ENCODE measurements at regions not wholly inside any gene's neighbourhood (a gene's known extent, or its start where the extent isn't known, plus 50 kb on each side); places are given as distances from the start of the nearest gene placed in this dataset.

- TF ChIP-seq MYC (IDR thresholded peaks at IDR 0.05; ENCODE audit: low read depth, low read length) (no peak), MAX (IDR thresholded peaks at IDR 0.05; ENCODE audit: low read depth, low read length) (no peak), CTCF (IDR thresholded peaks at IDR 0.05; ENCODE audit: low read depth, low read length) (no peak), POLR2A (IDR thresholded peaks at IDR 0.05; ENCODE audit: extremely low read depth, insufficient read length) (no peak)
- no peak for DNase-seq (ENCODE audit: low read depth)
- no peak overlapping the region for H3K4me3 ChIP-seq (ENCODE audit: low read depth, low read length)
Measured at GRCh38 chr4:84441758-84442377, 57.2 kb downstream of the NKX6-1 start.

- DNase-seq (ENCODE audit: low read depth) = no peak
- no peak for TF ChIP-seq MYC (IDR thresholded peaks at IDR 0.05; ENCODE audit: low read depth, low read length)
- no peak for TF ChIP-seq POLR2A (IDR thresholded peaks at IDR 0.05; ENCODE audit: extremely low read depth, insufficient read length)
- no peak for TF ChIP-seq CTCF (IDR thresholded peaks at IDR 0.05; ENCODE audit: low read depth, low read length)
- no peak for TF ChIP-seq MAX (IDR thresholded peaks at IDR 0.05; ENCODE audit: low read depth, low read length)
- no peak overlapping the region for H3K4me3 ChIP-seq (ENCODE audit: low read depth, low read length)
Measured at GRCh38 chr4:84439996-84440395, 59.1 kb downstream of the NKX6-1 start.

- DNase-seq (ENCODE audit: low read depth) = no peak
- TF ChIP-seq MYC (IDR thresholded peaks at IDR 0.05; ENCODE audit: low read depth, low read length) = no peak
- no peak for TF ChIP-seq MAX (IDR thresholded peaks at IDR 0.05; ENCODE audit: low read depth, low read length)
- TF ChIP-seq POLR2A (IDR thresholded peaks at IDR 0.05; ENCODE audit: extremely low read depth, insufficient read length) = no peak
- no peak for TF ChIP-seq CTCF (IDR thresholded peaks at IDR 0.05; ENCODE audit: low read depth, low read length)
- no peak overlapping the region for H3K4me3 ChIP-seq (ENCODE audit: low read depth, low read length)
Measured at GRCh38 chr4:84436812-84437211, 62.3 kb downstream of the NKX6-1 start.

- no peak overlapping the region for H3K4me3 ChIP-seq (ENCODE audit: low read depth, low read length)
- no peak for TF ChIP-seq MAX (IDR thresholded peaks at IDR 0.05; ENCODE audit: low read depth, low read length)
- no peak for TF ChIP-seq CTCF (IDR thresholded peaks at IDR 0.05; ENCODE audit: low read depth, low read length)
- no peak for TF ChIP-seq MYC (IDR thresholded peaks at IDR 0.05; ENCODE audit: low read depth, low read length)
- TF ChIP-seq POLR2A (IDR thresholded peaks at IDR 0.05; ENCODE audit: extremely low read depth, insufficient read length) = no peak
- DNase-seq (ENCODE audit: low read depth) = no peak
Measured at GRCh38 chr4:84434344-84434743, 64.7 kb downstream of the NKX6-1 start.

GRCh38 chr4:84433633-84434222 is 65.4 kb downstream of the NKX6-1 start:
- TF ChIP-seq POLR2A (IDR thresholded peaks at IDR 0.05; ENCODE audit: extremely low read depth, insufficient read length) (no peak), MYC (IDR thresholded peaks at IDR 0.05; ENCODE audit: low read depth, low read length) (no peak), CTCF (IDR thresholded peaks at IDR 0.05; ENCODE audit: low read depth, low read length) (no peak), MAX (IDR thresholded peaks at IDR 0.05; ENCODE audit: low read depth, low read length) (no peak)
- no peak overlapping the region for H3K4me3 ChIP-seq (ENCODE audit: low read depth, low read length)
- no peak for DNase-seq (ENCODE audit: low read depth)
